ENCODE measurements at regions not wholly inside any gene's neighbourhood (a gene's known extent, or its start where the extent isn't known, plus 50 kb on each side); places are given as distances from the start of the nearest gene placed in this dataset.
A peak's percentile ranks its signal among the peaks of the same experiment; 100 is the strongest.

DNA sequence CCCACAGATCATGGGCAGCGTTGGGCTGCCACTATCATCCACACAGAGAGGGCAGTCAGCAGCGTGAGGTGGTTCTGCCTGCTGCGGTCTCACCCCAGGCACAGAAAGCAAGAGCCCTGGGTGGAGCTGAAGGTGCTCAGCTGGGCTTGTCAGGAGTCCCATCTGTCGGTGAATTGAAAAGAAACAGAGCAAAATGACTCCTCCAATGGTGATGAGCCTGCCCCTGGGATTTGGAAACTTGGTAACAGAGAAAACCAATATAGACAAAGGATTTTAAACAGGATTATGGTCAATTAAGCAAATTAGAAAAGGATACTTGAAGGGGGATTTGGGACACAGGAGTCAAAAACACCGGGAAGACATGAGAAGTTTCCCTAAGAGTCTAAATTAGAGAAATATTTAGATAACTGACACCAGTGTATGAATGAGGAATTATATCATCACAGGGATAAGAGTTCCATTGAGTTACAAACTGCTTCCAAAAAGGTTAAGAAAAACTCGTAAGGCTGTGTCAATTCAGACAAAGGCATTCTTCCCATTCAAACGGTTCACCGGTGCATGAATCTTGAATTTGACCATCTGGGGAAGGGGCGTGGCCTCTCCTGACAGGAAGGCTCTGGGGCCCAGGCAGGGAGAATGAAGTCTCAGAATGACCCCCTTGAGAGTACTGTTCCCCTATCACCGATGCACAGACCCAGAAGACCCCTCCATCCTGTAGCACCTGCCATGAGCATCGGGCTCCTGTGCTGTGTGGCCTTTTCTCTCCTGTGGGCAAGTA is 70.0 kb upstream of the PRSS58 start:
- DNase-seq, result no peak
- Histone ChIP-seq H3K27me3 (no peaks in the 10 kb centered on the region), H3K4me3 (no peak overlapping the region), H3K36me3 (ENCODE audit: low read depth, missing control alignments) (no peaks in the 10 kb centered on the region), H3K4me1 (no peaks in the 10 kb centered on the region), H3K27ac (no peak overlapping the region), H3K9me3 (no peaks in the 10 kb centered on the region)
- TF ChIP-seq POLR2A (IDR thresholded peaks at IDR 0.05), result no peak
- TF ChIP-seq, protein P1, sequence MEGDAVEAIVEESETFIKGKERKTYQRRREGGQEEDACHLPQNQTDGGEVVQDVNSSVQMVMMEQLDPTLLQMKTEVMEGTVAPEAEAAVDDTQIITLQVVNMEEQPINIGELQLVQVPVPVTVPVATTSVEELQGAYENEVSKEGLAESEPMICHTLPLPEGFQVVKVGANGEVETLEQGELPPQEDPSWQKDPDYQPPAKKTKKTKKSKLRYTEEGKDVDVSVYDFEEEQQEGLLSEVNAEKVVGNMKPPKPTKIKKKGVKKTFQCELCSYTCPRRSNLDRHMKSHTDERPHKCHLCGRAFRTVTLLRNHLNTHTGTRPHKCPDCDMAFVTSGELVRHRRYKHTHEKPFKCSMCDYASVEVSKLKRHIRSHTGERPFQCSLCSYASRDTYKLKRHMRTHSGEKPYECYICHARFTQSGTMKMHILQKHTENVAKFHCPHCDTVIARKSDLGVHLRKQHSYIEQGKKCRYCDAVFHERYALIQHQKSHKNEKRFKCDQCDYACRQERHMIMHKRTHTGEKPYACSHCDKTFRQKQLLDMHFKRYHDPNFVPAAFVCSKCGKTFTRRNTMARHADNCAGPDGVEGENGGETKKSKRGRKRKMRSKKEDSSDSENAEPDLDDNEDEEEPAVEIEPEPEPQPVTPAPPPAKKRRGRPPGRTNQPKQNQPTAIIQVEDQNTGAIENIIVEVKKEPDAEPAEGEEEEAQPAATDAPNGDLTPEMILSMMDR (IDR thresholded peaks at IDR 0.05), result no peak
- 65 to 68% methylated on average over 11 of the region's 11 CpGs for WGBS, 2 donors
- intact Hi-C loops (cut with DNase I; ENCODE audit: low total_unique reads), result no loop called here

DNA sequence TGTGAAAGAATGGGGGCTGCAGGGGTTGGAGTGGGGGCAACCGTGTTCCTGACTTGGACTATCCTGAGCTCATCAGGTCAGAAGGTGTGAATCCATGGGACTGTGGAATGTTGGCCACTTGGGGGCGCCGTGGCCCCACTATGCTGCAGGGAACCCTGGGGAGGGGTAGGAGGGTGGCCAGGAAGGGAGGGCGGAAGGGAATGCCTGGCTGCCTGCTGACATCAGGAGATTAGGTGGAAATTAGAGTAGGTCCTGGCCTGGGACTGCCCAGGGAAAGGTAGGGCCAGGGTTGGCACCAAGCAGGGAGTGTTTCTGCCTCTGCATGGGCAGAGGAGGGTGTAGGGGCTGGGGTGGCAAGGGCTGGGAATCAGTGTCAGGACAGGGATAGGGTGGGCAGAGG is 65.8 kb upstream of the PRSS58 start:
- 5 to 14% methylated on average over 4 of the region's 4 CpGs for WGBS, 2 donors
- no peaks in the 10 kb centered on the region for H3K27me3 ChIP-seq
- DNase-seq, result peak; percentile 83
- H3K4me1 ChIP-seq, result no peaks in the 10 kb centered on the region
- no peaks in the 10 kb centered on the region for H3K9me3 ChIP-seq
- no peak overlapping the region for H3K4me3 ChIP-seq
- no peak overlapping the region for H3K27ac ChIP-seq
- H3K36me3 ChIP-seq (ENCODE audit: low read depth, missing control alignments), result no peaks in the 10 kb centered on the region
- intact Hi-C loops (cut with DNase I; ENCODE audit: low total_unique reads), result no loop called here
- TF ChIP-seq, protein P1 (IDR thresholded peaks at IDR 0.05), result peak in 2 of 3 experiments; percentile 14 to 65
- TF ChIP-seq POLR2A (IDR thresholded peaks at IDR 0.05), result no peak

DNA sequence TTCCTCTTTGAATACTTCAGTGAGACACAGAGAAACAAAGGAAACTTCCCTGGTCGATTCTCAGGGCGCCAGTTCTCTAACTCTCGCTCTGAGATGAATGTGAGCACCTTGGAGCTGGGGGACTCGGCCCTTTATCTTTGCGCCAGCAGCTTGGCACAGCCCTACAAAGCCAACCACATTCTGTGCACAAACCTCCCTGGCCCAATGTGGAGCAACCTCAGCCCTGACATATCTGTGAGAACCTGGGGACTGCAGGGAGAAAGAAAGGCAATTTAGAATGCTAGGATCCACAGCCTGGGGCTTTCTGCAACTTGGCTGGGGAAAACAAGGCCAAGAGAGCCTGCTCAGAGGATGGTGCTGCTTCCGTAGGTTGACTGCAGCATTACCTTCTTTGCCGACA is 63.5 kb upstream of the PRSS58 start:
- H3K9me3 ChIP-seq, result no peaks in the 10 kb centered on the region
- TF ChIP-seq, protein P1 (IDR thresholded peaks at IDR 0.05), result no peak
- TF ChIP-seq POLR2A (IDR thresholded peaks at IDR 0.05), result no peak
- intact Hi-C loops (cut with DNase I; ENCODE audit: low total_unique reads), result no loop called here
- no peak overlapping the region for H3K27ac ChIP-seq
- DNase-seq, result no peak
- no peaks in the 10 kb centered on the region for H3K36me3 ChIP-seq (ENCODE audit: low read depth, missing control alignments)
- no peak overlapping the region for H3K4me3 ChIP-seq
- no peaks in the 10 kb centered on the region for H3K27me3 ChIP-seq
- H3K4me1 ChIP-seq, result no peaks in the 10 kb centered on the region
- 81 to 89% methylated on average over 6 to 7 of the region's 7 CpGs for WGBS, 2 donors

DNA sequence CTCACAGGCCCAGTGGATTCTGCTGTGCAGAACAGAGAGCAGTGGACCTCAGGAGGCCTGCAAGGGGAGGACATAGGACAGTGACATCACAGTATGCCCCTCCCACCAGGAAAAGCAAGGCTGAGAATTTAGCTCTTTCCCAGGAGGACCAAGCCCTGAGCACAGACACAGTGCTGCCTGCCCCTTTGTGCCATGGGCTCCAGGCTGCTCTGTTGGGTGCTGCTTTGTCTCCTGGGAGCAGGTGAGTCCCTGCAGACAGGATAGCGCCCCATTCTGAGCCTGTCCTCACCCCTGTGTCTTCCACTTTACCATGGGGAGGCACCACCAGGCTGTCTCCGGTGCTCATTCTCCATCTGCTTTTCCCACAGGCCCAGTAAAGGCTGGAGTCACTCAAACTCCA is 63.0 kb upstream of the PRSS58 start:
- Histone ChIP-seq H3K4me3 (no peak overlapping the region), H3K27ac (no peak overlapping the region), H3K4me1 (no peaks in the 10 kb centered on the region), H3K36me3 (ENCODE audit: low read depth, missing control alignments) (no peaks in the 10 kb centered on the region), H3K9me3 (no peaks in the 10 kb centered on the region), H3K27me3 (no peaks in the 10 kb centered on the region)
- TF ChIP-seq, protein P1 (IDR thresholded peaks at IDR 0.05), result no peak
- TF ChIP-seq POLR2A (IDR thresholded peaks at IDR 0.05), result no peak
- 72 to 94% methylated on average over 2 of the region's 2 CpGs for WGBS, 2 donors
- intact Hi-C loops (cut with DNase I; ENCODE audit: low total_unique reads), result no loop called here
- no peak for DNase-seq

DNA sequence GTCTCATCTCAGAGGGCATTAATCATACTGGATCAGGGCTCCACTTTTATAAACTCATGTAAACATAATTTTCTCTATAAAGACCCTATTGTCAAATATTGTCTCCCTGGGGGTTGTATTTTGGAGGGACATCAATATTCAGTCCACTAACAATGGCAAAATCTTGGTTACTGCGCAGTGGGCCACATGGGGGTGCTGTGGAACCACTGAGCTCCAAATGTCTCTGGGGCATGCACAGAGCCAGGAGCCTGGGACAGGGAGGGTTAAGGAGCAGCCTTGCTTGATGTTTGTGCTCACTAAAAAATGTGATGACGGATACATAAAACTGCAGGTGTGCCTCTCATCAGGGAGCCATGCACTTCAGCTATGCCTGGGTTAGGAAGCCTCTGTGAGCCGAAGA is 62.1 kb upstream of the PRSS58 start:
- WGBS, 2 donors, result 42 to 58% methylated on average over 3 of the region's 3 CpGs

More for the DNA sequence above, 62.1 kb upstream of the PRSS58 start:
- Histone ChIP-seq H3K36me3 (ENCODE audit: low read depth, missing control alignments) (no peaks in the 10 kb centered on the region), H3K4me3 (no peak overlapping the region), H3K27me3 (no peaks in the 10 kb centered on the region), H3K4me1 (no peaks in the 10 kb centered on the region), H3K9me3 (no peaks in the 10 kb centered on the region), H3K27ac (no peak overlapping the region)
- no peak for TF ChIP-seq POLR2A (IDR thresholded peaks at IDR 0.05)
- TF ChIP-seq, protein P1 (IDR thresholded peaks at IDR 0.05), result peak in 1 of 3 experiments; percentile 21
- intact Hi-C loops (cut with DNase I; ENCODE audit: low total_unique reads), result no loop called here
- no peak for DNase-seq

All from testis (tissue), 2 donors.